ENCODE measurements at regions not wholly inside any gene's neighbourhood (a gene's known extent, or its start where the extent isn't known, plus 50 kb on each side); places are given as distances from the start of the nearest gene placed in this dataset.

DNA sequence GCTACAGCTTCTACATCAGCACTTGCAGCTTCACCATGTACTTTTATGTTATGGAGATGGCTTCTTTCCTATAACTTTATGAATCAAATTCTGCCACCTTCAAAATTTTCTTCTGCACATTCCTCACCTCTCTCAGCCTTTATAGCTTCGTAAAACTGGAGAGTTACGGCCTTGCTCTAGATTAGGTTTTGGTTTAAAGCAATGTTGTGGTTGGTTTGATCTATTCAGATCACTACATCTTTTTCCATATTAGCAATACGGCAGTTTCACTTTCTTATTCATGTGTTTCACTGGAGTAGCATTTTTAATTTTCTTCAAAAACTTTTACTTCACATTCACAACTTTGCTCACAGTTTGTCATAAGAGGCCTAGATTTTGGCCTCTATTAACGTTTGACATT lies 242.9 kb upstream of the GYPC start:
- H3K4me2 ChIP-seq (ENCODE audit: low read length) = peak overlapping the region; percentile 28
- H4K20me1 ChIP-seq (ENCODE audit: insufficient read depth, low read length) = no peaks in the 10 kb centered on the region
- no peak overlapping the region for H3K27ac ChIP-seq (ENCODE audit: low read length)
- H3K36me3 ChIP-seq (replicated peaks; ENCODE audit: low read depth, low read length) = no peaks in the 10 kb centered on the region
- H3K4me1 ChIP-seq (ENCODE audit: low read length) = peaks cover 9% of the 10 kb centered on the region
- H2AFZ ChIP-seq (ENCODE audit: low read depth, low read length) = no peak overlapping the region
- peaks cover 3% of the 10 kb centered on the region; the same call in 1 of the 2 replicates for H3K9me3 ChIP-seq (ENCODE audit: insufficient read depth, low read length)
- peak overlapping the region; percentile 0; the same call in 1 of the 2 replicates for H3K4me3 ChIP-seq (ENCODE audit: low read length)
- no peaks in the 10 kb centered on the region for H3K79me2 ChIP-seq (ENCODE audit: low read length)
- no peak for TF ChIP-seq EZH2phosphoT487 (IDR thresholded peaks at IDR 0.05; ENCODE audit: low read depth)
- TF ChIP-seq, protein P1, sequence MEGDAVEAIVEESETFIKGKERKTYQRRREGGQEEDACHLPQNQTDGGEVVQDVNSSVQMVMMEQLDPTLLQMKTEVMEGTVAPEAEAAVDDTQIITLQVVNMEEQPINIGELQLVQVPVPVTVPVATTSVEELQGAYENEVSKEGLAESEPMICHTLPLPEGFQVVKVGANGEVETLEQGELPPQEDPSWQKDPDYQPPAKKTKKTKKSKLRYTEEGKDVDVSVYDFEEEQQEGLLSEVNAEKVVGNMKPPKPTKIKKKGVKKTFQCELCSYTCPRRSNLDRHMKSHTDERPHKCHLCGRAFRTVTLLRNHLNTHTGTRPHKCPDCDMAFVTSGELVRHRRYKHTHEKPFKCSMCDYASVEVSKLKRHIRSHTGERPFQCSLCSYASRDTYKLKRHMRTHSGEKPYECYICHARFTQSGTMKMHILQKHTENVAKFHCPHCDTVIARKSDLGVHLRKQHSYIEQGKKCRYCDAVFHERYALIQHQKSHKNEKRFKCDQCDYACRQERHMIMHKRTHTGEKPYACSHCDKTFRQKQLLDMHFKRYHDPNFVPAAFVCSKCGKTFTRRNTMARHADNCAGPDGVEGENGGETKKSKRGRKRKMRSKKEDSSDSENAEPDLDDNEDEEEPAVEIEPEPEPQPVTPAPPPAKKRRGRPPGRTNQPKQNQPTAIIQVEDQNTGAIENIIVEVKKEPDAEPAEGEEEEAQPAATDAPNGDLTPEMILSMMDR (IDR thresholded peaks at IDR 0.05; ENCODE audit: low read depth, low read length) = no peak
- no peaks in the 10 kb centered on the region for H3K27me3 ChIP-seq (ENCODE audit: low read depth, low read length)
- H3K9ac ChIP-seq (ENCODE audit: low read length) = no peak overlapping the region

DNA sequence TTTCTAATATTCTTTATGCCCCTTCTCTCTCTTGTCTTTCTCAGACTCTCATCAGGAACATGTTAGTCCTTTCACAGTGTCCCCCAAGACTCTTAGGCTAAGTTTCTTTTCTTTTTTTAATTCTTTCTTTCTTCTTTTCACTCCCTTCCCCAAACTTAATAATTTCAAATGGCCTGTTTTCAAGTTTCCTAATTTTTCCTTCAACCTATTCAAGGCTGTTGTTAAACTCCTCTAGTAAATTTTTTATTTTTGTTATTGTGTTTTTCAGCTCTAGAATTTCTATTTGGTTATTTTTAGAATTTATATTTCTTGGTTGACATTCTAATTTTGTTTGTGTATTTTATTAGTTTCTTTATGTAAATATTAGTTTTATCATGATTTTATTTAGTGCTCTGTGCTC lies 236.6 kb upstream of the GYPC start:
- Histone ChIP-seq H3K36me3 (replicated peaks; ENCODE audit: low read depth, low read length) (no peaks in the 10 kb centered on the region), H2AFZ (ENCODE audit: low read depth, low read length) (no peak overlapping the region), H4K20me1 (ENCODE audit: insufficient read depth, low read length) (no peaks in the 10 kb centered on the region), H3K4me3 (ENCODE audit: low read length) (no peak overlapping the region), H3K27ac (ENCODE audit: low read length) (no peak overlapping the region), H3K9ac (ENCODE audit: low read length) (no peak overlapping the region), H3K4me2 (ENCODE audit: low read length) (no peak overlapping the region), H3K27me3 (ENCODE audit: low read depth, low read length) (no peaks in the 10 kb centered on the region), H3K9me3 (ENCODE audit: insufficient read depth, low read length) (peaks cover 20% of the 10 kb centered on the region; the same call in 1 of the 2 replicates), H3K4me1 (ENCODE audit: low read length) (no peaks in the 10 kb centered on the region), H3K79me2 (ENCODE audit: low read length) (no peaks in the 10 kb centered on the region)
- TF ChIP-seq EZH2phosphoT487 (IDR thresholded peaks at IDR 0.05; ENCODE audit: low read depth) = no peak
- TF ChIP-seq, protein P1 (IDR thresholded peaks at IDR 0.05; ENCODE audit: low read depth, low read length) = no peak

DNA sequence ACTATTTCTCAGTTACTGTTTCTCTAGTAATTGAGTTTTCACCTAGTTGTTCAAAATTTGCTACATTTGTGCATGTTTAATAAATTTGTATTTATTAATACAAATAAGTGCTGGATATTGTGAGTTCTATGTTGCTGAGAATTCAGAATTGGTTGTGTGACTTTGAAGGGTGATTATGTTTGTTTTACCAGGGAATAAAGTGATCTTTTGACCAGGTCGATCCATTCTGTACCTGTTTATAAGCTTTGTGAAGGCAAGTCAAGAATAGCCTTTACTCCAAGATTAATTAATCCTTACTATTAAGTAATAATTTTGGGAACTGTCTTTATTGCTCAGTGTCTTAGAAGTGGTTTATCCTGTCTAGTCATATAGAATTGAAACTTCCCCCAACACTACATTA lies 230.0 kb upstream of the GYPC start:
- no peak overlapping the region for H3K4me3 ChIP-seq (ENCODE audit: low read length)
- H3K4me2 ChIP-seq (ENCODE audit: low read length) = no peak overlapping the region
- H2AFZ ChIP-seq (ENCODE audit: low read depth, low read length) = no peak overlapping the region
- H3K79me2 ChIP-seq (ENCODE audit: low read length) = no peaks in the 10 kb centered on the region
- H3K27ac ChIP-seq (ENCODE audit: low read length) = no peak overlapping the region
- no peaks in the 10 kb centered on the region for H3K27me3 ChIP-seq (ENCODE audit: low read depth, low read length)
- H3K9ac ChIP-seq (ENCODE audit: low read length) = no peak overlapping the region
- no peaks in the 10 kb centered on the region for H3K36me3 ChIP-seq (replicated peaks; ENCODE audit: low read depth, low read length)
- H3K9me3 ChIP-seq (ENCODE audit: insufficient read depth, low read length) = no peaks in the 10 kb centered on the region
- no peaks in the 10 kb centered on the region for H3K4me1 ChIP-seq (ENCODE audit: low read length)
- TF ChIP-seq, protein P1 (IDR thresholded peaks at IDR 0.05; ENCODE audit: low read depth, low read length) = no peak
- no peak for TF ChIP-seq EZH2phosphoT487 (IDR thresholded peaks at IDR 0.05; ENCODE audit: low read depth)
- no peaks in the 10 kb centered on the region for H4K20me1 ChIP-seq (ENCODE audit: insufficient read depth, low read length)

DNA sequence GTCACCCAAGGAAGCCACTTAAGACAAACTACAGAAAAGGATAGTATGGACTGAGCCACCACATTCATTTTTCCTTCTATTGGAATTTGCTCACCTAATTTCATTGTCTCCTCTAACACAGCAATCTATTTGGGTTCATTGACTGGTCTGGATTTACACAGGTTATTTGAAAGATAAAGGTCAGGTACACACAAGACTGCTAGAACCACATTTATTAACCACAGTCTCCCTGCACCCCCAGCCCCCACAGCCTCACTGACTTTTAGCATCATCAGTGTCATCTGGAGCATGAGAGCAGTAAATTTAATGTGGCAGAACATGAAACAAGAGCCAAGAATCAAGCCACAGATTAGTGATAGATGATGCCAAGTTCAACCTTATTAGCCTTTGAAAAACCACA lies 226.9 kb upstream of the GYPC start:
- Histone ChIP-seq H3K79me2 (ENCODE audit: low read length) (no peaks in the 10 kb centered on the region), H3K4me3 (ENCODE audit: low read length) (no peak overlapping the region), H3K9me3 (ENCODE audit: insufficient read depth, low read length) (no peaks in the 10 kb centered on the region), H3K4me1 (ENCODE audit: low read length) (no peaks in the 10 kb centered on the region), H4K20me1 (ENCODE audit: insufficient read depth, low read length) (no peaks in the 10 kb centered on the region), H3K36me3 (replicated peaks; ENCODE audit: low read depth, low read length) (no peaks in the 10 kb centered on the region), H2AFZ (ENCODE audit: low read depth, low read length) (no peak overlapping the region), H3K9ac (ENCODE audit: low read length) (no peak overlapping the region), H3K27ac (ENCODE audit: low read length) (no peak overlapping the region), H3K4me2 (ENCODE audit: low read length) (no peak overlapping the region), H3K27me3 (ENCODE audit: low read depth, low read length) (no peaks in the 10 kb centered on the region)
- no peak for TF ChIP-seq EZH2phosphoT487 (IDR thresholded peaks at IDR 0.05; ENCODE audit: low read depth)
- TF ChIP-seq, protein P1 (IDR thresholded peaks at IDR 0.05; ENCODE audit: low read depth, low read length) = no peak
